HuH-7 (cell line): ENCODE measurements at regions not wholly inside any gene's neighbourhood (a gene's known extent, or its start where the extent isn't known, plus 50 kb on each side); places are given as distances from the start of the nearest gene placed in this dataset.

Experiments
- DNase-seq: peaks from one replicate; pipeline ENCODE4 v3.0.0; 2011; ENCODE audit warnings: low spot score

GRCh38 chr2:196224756-196225155, 53.4 kb upstream of the STK17B start:
- DNase-seq: no peak

- DNase-seq: no peak
These were observed 53.8 kb upstream of the STK17B start for GRCh38 chr2:196225213-196225612.

GRCh38 chr2:196226058-196226706, 54.8 kb upstream of the STK17B start:
- no peak for DNase-seq

- DNase-seq: no peak
These were observed 55.3 kb upstream of the STK17B start for GRCh38 chr2:196226707-196227065.

- no peak for DNase-seq
These were observed 57.6 kb upstream of the STK17B start for GRCh38 chr2:196229013-196229412.

GRCh38 chr2:196230061-196230854, 58.9 kb upstream of the STK17B start:
- DNase-seq: no peak

- no peak for DNase-seq
These were observed 61.8 kb upstream of the STK17B start for GRCh38 chr2:196233021-196233804.

- DNase-seq: no peak
These were observed 62.6 kb upstream of the STK17B start for GRCh38 chr2:196233805-196234475.

GRCh38 chr2:196234672-196235071, 63.3 kb upstream of the STK17B start:
- no peak for DNase-seq

GRCh38 chr2:196238836-196239380, 67.5 kb upstream of the STK17B start:
- no peak for DNase-seq

- no peak for DNase-seq
These were observed 68.5 kb upstream of the STK17B start for GRCh38 chr2:196239622-196240587.

- no peak for DNase-seq
These were observed 69.8 kb upstream of the STK17B start for GRCh38 chr2:196241175-196241574.

- no peak for DNase-seq
These were observed 70.8 kb upstream of the STK17B start for GRCh38 chr2:196242131-196242620.

GRCh38 chr2:196244516-196244915, 73.1 kb upstream of the STK17B start:
- no peak for DNase-seq

GRCh38 chr2:196244966-196245365, 73.6 kb upstream of the STK17B start:
- DNase-seq: no peak

GRCh38 chr2:196245378-196246140, 74.2 kb upstream of the STK17B start:
- no peak for DNase-seq

GRCh38 chr2:196247114-196247975, 76.0 kb upstream of the STK17B start:
- DNase-seq: no peak

GRCh38 chr2:196247976-196248280, 76.5 kb upstream of the STK17B start:
- no peak for DNase-seq

- no peak for DNase-seq
These were observed 77.2 kb upstream of the STK17B start for GRCh38 chr2:196248467-196249094.
